GM19099 (cell line): ENCODE measurements at regions not wholly inside any gene's neighbourhood (a gene's known extent, or its start where the extent isn't known, plus 50 kb on each side); places are given as distances from the start of the nearest gene placed in this dataset.

ENCODE experiments used
- POLR2A ChIP-seq: IDR thresholded peaks from 3 replicates; pipeline ENCODE4 v1.6.1; 2011; ENCODE audit warnings: low read depth; ENCODE audit not compliant: insufficient read length; ENCODE audit errors: extremely low read depth

GRCh38 chr6:120005292-120005976 lies 655.9 kb upstream of the MAN1A1 start:
- no peak for TF ChIP-seq POLR2A

GRCh38 chr6:119986934-119987549 lies 637.5 kb upstream of the MAN1A1 start:
- TF ChIP-seq POLR2A = no peak

GRCh38 chr6:119985952-119986736 lies 636.6 kb upstream of the MAN1A1 start:
- TF ChIP-seq POLR2A = no peak

- no peak for TF ChIP-seq POLR2A
Observed at GRCh38 chr6:119980802-119981201, 631.2 kb upstream of the MAN1A1 start.

- no peak for TF ChIP-seq POLR2A
Observed at GRCh38 chr6:119979862-119980261, 630.3 kb upstream of the MAN1A1 start.

GRCh38 chr6:119978274-119978889 lies 628.8 kb upstream of the MAN1A1 start:
- TF ChIP-seq POLR2A = no peak

- TF ChIP-seq POLR2A = no peak
Observed at GRCh38 chr6:119974430-119975159, 625.0 kb upstream of the MAN1A1 start.

GRCh38 chr6:119966484-119966883 lies 616.9 kb upstream of the MAN1A1 start:
- TF ChIP-seq POLR2A = no peak

- no peak for TF ChIP-seq POLR2A
Observed at GRCh38 chr6:119965900-119966299, 616.3 kb upstream of the MAN1A1 start.

GRCh38 chr6:119965008-119965407 lies 615.4 kb upstream of the MAN1A1 start:
- no peak for TF ChIP-seq POLR2A

- TF ChIP-seq POLR2A = no peak
Observed at GRCh38 chr6:119962505-119962904, 612.9 kb upstream of the MAN1A1 start.

GRCh38 chr6:119961450-119961849 lies 611.9 kb upstream of the MAN1A1 start:
- no peak for TF ChIP-seq POLR2A

GRCh38 chr6:119960456-119960855 lies 610.9 kb upstream of the MAN1A1 start:
- TF ChIP-seq POLR2A = no peak

- no peak for TF ChIP-seq POLR2A
Observed at GRCh38 chr6:119960036-119960435, 610.5 kb upstream of the MAN1A1 start.

GRCh38 chr6:119957195-119957594 lies 607.6 kb upstream of the MAN1A1 start:
- TF ChIP-seq POLR2A = no peak

- no peak for TF ChIP-seq POLR2A
Observed at GRCh38 chr6:119952696-119953095, 603.1 kb upstream of the MAN1A1 start.

GRCh38 chr6:119950681-119951080 lies 601.1 kb upstream of the MAN1A1 start:
- TF ChIP-seq POLR2A = no peak
